HG03432 (cell line): ENCODE measurements at regions not wholly inside any gene's neighbourhood (a gene's known extent, or its start where the extent isn't known, plus 50 kb on each side); places are given as distances from the start of the nearest gene placed in this dataset.

Experiments
- ATAC-seq: cut with Tn5 transposase; IDR thresholded peaks from one replicate; pipeline ENCODE4 v1.9.1; 2021; ENCODE audit warnings: mild to moderate bottlenecking, moderate library complexity; ENCODE audit not compliant: unreplicated experiment

GRCh38 chr4:81650606-81651242 is 179.0 kb upstream of the RASGEF1B start:
- ATAC-seq = no peak

- peak; percentile 99 for ATAC-seq
Observed at GRCh38 chr4:81648576-81649275, 177.0 kb upstream of the RASGEF1B start.

GRCh38 chr4:81647388-81647787 is 175.7 kb upstream of the RASGEF1B start:
- ATAC-seq = no peak

- no peak for ATAC-seq
Observed at GRCh38 chr4:81642543-81642942, 170.8 kb upstream of the RASGEF1B start.

- ATAC-seq = no peak
Observed at GRCh38 chr4:81639248-81639647, 167.5 kb upstream of the RASGEF1B start.

- ATAC-seq = no peak
Observed at GRCh38 chr4:81638698-81639097, 167.0 kb upstream of the RASGEF1B start.

- ATAC-seq = peak; percentile 98
Observed at GRCh38 chr4:81635739-81636138, 164.0 kb upstream of the RASGEF1B start.

- no peak for ATAC-seq
Observed at GRCh38 chr4:81634766-81635549, 163.3 kb upstream of the RASGEF1B start.

GRCh38 chr4:81634165-81634564 is 162.5 kb upstream of the RASGEF1B start:
- no peak for ATAC-seq

GRCh38 chr4:81632581-81633299 is 161.0 kb upstream of the RASGEF1B start:
- ATAC-seq = no peak

GRCh38 chr4:81631958-81632441 is 160.3 kb upstream of the RASGEF1B start:
- ATAC-seq = peak; percentile 46

- ATAC-seq = no peak
Observed at GRCh38 chr4:81629366-81629765, 157.7 kb upstream of the RASGEF1B start.

GRCh38 chr4:81628489-81628888 is 156.8 kb upstream of the RASGEF1B start:
- peak; percentile 48 for ATAC-seq

- no peak for ATAC-seq
Observed at GRCh38 chr4:81627590-81627989, 155.9 kb upstream of the RASGEF1B start.

- ATAC-seq = no peak
Observed at GRCh38 chr4:81626851-81627250, 155.1 kb upstream of the RASGEF1B start.

- ATAC-seq = no peak
Observed at GRCh38 chr4:81625422-81626417, 154.0 kb upstream of the RASGEF1B start.

GRCh38 chr4:81623434-81623833 is 151.7 kb upstream of the RASGEF1B start:
- no peak for ATAC-seq

- ATAC-seq = no peak
Observed at GRCh38 chr4:81622474-81623184, 150.9 kb upstream of the RASGEF1B start.

GRCh38 chr4:81622028-81622427 is 150.3 kb upstream of the RASGEF1B start:
- no peak for ATAC-seq
